Dermis microvascular lymphatic vessel endothelial cell (primary cell): ENCODE measurements at regions not wholly inside any gene's neighbourhood (a gene's known extent, or its start where the extent isn't known, plus 50 kb on each side); places are given as distances from the start of the nearest gene placed in this dataset.
"Not testable (repeated sequence)": the region's sequence is repeated elsewhere in the genome, so short reads cannot be mapped to it uniquely, and the experiment has no call there.

ENCODE experiments used
- DNase-seq, 2 donors: peaks; one replicate each; pipeline versions ENCODE4 v3.0.0 to v3.0.0-alpha.2; 2010; ENCODE audit warnings: low read depth in 2 of 2

DNA sequence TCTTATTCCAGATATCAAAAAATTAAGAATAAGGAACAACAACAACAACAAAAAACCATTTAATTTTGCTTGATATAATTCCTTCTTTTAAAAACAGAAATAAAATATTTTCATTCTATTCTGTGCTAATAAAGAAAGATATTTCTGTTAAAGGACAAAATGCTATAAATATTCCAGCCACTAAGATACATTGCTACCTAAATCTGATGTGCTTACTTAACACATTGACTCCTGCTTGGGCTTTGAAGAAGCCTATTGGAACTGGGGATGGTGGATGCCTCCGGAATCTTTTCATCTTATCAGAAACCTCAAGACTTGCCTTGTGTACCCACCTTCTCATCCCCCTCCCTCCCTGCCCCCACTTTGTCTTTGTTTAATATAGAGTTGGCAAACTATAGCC, 320.2 kb downstream of the MEX3B start:
- DNase-seq = no peak

GRCh38 chr15:81724536-81724935, 321.3 kb downstream of the MEX3B start:
- no peak for DNase-seq

DNA sequence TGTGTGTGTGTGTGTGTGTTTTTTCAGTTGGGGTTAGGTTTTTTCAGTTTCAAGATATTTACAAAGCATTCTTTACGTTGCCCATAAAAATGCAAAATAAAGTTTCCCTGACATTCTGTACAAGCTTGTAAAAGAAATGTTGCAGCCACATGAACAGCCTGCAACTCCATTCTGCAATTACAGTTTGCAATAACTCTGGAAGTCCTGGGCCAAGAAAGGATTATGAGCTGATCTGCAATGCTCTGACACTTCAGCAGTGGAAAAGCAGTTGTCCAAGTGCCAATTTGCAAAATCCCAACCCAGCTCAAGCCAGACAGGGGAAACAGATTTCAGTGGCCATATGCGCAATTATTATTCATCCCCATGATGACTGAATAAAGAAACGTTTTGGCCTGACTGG, 322.1 kb downstream of the MEX3B start:
- DNase-seq = no peak

DNA sequence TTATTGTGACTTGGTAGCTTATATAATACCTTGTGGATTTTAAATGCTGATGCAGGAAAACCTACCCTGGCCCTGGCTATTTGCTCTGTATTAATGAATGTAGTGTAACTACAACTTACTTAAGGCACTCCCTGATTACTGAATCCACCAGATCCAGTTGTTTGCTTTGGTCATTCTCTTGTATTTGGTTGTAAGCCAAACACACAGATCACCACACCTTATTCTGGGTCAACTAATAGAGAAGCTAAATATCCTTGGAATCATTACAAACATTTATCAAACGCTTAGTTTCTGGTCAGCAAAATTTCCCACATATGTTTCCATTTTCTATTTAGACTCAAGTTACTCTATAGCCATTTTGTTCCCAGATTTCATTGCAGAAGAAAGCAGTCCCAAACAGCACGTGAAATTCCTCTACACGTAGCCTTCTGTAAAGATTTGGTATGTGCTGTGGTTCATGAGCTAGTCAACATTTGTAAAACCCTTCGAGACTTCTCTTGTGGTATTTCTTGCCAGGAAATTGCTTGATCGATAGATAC, 322.6 kb downstream of the MEX3B start:
- no peak for DNase-seq

DNA sequence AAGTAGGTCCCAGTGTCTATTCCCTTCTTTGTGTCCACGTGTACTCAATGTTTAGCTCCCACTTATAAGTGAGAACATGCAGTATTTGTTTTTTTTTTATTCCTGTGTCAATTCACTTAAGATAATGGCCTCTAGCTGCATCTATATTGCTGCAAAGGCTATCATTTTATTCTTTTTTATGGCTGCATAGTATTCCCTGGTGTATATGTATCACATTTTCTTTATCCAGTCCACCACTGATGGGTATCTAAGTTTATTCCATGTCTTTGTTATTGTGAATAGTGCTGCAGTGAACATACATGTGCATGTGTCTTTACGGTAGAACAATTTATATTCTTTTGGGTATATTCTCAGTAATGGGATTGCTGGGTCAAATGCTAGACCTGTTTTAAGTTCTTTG, 329.4 kb downstream of the MEX3B start:
- not testable (repeated sequence) for DNase-seq

DNA sequence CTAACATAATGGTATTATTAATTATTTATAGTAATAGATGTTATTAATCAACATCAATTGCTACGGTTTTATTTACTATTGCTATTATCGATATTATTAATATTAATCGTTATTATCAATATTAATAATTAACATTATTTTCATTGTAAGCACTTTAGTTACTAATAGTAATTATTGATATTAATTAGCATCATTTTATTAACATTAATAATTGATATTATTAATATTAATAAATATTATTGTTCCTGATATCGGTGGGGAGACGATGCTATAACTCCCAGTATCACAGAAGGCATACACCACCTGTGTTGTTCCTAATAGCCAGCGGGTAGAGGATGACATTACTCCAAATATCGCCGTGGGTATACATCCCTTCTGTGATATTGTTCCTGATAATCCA, 335.5 kb downstream of the MEX3B start:
- no peak for DNase-seq

DNA sequence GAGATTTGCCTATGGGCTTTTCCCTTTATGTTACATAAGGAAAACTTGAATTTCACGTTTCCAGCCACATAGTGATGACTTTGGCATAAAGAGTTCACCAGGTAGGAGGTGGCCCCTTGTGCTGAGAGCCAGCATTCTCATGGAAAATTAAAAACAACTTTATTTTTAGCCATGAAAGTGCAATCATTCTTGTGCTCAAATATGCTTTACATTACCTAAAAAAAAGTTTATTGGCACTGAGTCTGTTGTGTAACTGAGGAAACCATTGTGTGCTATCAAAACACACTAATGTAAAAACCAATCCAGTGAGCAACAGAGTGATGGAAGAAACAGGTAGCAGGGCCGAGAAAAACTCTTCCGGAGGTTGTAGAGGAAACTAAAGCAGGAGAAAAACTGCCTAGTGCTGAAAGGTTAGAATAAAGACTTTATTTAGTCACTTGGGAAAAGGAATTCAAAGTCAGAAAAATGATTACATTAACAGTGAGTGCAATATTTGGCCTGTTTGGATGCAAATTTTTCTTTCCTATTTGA, 332.9 kb upstream of the TMC3 start:
- DNase-seq = not testable (repeated sequence)

- DNase-seq = not testable (repeated sequence)
These were observed 331.7 kb upstream of the TMC3 start for GRCh38 chr15:81705727-81706126.

DNA sequence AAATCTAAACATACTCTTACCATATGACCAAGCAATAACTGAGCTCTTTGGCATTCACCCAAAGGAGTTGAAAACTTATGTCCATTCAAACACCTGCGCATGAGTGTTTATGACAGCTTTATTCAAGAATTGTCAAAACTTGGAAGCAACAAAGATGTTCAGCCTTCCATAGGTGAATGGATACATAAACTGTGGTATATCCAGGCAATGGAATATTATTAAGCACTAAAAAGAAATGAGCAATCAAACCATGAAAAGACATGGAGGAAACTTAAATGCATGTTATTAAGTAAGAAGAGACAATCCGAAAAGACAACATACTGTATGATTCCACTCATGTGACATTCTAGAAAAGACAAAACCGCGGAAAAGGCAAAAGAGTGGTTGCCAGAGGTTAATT, 312.0 kb upstream of the TMC3 start:
- no peak for DNase-seq

GRCh38 chr15:81685237-81685636, 311.2 kb upstream of the TMC3 start:
- DNase-seq = no peak

DNA sequence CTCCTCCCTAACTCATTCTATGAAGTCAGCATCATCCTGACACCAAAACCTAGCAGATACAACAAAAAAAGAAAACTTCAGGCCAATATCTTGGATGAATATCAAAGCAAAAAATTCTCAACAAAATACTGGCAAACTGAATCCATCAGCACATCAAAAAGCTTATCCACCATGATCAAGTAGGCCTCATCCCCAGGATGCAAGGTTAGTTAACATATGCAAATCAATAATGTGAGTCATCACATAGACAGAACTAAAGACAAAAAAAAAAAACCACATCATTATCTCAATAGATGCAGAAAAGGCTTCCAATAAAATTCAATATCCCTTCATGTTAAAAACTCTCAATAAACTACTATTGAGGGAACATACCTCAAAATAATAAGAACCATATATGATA, 306.8 kb upstream of the TMC3 start:
- DNase-seq = no peak

- no peak for DNase-seq
These were observed 292.8 kb upstream of the TMC3 start for GRCh38 chr15:81666839-81667238.

DNA sequence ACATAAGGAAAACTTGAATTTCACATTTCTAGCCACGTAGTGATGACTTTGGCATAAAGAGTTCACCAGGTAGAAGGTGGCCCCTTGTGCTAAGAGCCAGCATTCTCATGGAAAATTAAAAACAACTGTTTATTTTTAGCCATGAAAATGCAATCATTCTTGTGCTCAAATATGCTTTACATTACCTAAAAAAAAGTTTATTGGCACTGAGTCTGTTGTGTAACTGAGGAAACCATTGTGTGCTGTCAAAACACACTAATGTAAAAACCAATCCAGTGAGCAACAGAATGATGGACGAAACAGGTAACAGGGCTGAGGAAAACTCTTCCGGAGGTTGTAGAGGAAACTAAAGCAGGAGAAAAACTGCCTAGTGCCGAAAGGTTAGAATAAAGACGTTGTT, 287.0 kb upstream of the TMC3 start:
- no peak for DNase-seq

DNA sequence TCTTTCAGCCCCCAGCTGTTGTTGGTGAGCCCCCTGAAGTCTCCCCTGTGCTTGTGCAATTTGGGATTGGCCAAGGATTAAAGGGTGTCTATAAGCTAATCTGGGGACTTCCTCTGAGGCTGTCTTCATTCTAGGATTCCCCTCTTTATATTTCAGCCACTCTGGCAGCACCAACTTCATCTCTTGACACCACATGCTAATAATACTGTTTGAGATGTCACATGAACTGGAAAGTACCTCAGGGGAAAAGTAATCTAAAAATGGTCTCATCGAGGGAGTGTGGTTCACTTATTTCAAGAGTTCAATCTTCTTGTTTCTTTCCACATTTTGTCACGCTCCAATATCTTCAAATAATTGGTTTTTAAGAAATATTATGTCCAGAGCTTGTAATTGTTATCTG, 279.2 kb upstream of the TMC3 start:
- no peak for DNase-seq

DNA sequence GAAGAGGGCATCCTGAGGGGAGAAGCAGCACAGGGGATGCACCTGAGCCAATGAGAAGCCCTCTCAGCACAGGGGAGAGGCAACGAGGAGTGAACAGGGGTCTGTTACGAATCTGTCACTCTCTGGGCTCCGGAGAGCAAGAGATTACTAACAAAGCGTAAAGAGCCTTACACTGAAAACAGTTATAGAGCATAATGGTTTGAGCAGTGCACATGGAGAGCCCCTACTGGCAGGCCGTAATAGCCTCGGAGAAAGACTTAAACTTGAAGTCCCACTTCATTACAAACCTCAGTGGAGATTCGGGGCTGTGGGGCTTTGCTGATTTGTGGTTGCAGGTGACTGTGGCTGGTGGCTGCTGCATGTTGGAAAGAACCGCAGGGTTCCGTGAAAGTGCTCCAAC, 271.5 kb upstream of the TMC3 start:
- DNase-seq = no peak

DNA sequence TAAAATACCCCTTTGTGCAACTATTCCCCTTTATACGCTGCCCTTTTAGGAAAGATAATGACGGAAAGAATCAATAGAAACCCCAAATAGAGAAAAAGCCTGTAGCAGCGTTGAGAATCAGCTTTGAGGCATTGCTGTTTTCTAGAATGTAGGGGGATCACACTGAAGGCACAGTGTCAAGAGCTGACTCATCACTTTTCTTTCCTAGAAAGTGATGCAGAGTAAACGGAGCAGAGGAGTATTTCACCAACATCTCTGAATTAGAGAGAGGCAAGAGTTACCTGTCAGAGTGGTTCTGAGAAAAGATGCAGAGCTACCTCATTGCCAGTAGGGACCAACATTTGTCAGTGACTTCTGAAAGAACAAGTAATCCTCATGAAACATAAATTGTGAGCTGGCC, 269.8 kb upstream of the TMC3 start:
- no peak for DNase-seq

GRCh38 chr15:81642451-81642990, 268.5 kb upstream of the TMC3 start:
- DNase-seq = no peak

GRCh38 chr15:81636064-81636463, 262.1 kb upstream of the TMC3 start:
- DNase-seq = not testable (repeated sequence)

DNA sequence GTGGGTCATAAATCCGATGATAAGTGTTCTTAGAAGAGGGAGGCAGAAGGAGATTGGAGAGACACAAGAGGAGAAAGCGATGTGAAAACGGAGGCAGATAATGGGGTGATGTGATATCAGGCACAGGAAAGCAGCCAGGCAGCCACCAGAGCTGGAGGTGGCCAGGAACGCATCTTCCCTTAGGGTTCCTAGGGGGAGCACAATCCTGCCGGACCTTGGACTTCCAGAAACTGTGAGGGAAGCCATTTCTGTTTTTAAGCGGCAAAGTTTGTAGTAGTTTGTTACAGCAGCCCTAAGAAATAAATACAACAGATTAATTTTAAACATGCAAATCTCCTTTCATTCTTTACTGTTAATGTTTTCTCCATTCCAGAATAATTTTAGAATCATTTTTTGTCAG, 259.9 kb upstream of the TMC3 start:
- DNase-seq = no peak

DNA sequence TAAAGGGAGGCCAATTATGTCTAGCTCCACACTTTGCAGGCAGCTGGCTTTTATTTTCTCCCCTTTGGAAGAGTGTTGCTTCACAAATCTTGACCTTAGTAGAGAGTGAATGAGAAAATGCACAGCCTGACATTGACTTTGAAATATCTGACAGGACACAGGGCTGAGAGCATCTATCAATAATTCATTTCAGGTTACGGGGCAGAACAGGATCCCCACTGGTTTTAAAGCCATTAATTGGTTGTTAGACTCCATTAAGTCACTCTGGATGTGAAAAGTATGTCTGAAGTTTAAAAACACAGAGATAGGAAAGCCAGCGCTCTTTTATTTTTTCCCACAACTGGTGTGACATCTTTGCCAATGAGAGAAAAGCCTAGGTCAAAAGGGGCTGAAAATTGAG, 251.9 kb upstream of the TMC3 start:
- DNase-seq = no peak

DNA sequence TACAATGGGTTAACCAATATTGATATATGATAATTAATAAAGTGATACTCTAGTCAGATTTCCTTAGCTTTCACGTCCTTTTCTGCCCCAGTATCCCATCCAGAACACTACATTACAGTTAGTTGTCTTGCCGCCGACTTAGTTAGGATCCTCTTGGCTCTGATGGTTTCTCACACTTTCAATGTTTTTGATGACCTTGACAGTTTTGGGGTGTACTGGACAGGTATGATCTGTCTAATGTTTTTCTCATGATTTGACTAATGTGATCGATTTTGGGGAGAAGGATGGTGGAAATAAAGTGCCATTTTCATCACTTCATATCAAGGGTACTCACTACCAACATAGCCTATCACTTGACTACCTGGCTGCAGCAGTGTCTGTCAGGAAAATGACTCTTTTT, 245.0 kb upstream of the TMC3 start:
- no peak for DNase-seq

DNA sequence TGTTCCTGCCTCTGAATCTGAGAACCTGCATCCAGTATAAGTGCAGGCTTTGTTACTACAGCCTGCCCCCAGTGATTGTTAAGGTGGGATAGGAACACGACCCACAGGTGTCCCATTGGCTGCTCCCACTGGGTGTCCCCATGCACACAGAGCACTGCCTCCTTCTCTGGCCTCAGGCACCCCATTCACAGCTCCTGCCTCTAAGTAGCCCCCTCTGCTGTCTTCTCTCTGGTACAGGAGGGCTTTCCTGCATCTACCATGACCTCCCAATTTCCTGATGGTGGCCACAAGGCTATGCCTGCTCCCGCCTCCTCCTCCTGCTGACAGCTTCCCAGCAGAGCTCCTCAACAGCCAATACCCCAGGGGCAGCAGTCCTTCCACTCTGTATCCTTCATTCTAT, 238.6 kb upstream of the TMC3 start:
- DNase-seq = no peak

GRCh38 chr15:81611679-81612078, 237.7 kb upstream of the TMC3 start:
- DNase-seq = no peak

DNA sequence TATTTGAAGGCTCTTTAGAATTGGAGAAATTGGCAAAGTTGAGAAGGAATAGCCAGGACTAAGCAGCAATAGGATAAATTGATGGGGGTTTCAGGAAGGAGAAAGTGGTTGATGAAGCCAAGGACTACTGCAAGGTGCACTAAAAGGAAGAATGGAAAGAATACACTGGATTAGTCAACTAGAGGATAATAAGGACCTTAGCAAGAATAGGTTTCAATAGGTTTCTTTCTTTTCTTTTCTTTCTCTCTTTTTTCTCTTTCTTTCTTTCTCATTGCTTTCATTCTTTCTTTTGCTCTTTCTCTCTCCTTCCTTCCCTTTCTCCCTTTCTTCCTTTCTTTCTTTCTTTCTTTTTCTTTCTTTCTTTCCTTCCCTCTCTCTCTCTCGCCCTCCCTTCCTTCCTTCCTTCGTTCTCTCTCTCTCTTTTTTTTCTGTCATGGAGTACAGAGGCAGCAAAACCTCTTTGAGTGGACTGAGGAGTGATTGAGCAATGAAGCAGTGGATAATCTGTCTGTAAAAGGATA, 234.4 kb upstream of the TMC3 start:
- DNase-seq = no peak
